Natural killer cell (primary cell): ENCODE measurements at regions not wholly inside any gene's neighbourhood (a gene's known extent, or its start where the extent isn't known, plus 50 kb on each side); places are given as distances from the start of the nearest gene placed in this dataset.

Experiments used
- ATAC-seq, 3 donors: fragments of 150-1000 bp in 2 of 3; fragments of 200-7000 bp in 1 of 3; cut with Tn5 transposase; 1 replicate in 1 of 3; 2 replicates in 2 of 3; pipeline ENCODE4 v1.10.0; 2021; ENCODE audit warnings: mild to moderate bottlenecking in 2 of 3, moderate library complexity in 2 of 3
- DNase-seq, 2 donors: peaks; one replicate each; pipeline versions ENCODE4 v3.0.0 to v3.0.0-alpha.2; 2013 to 2021; ENCODE audit warnings: mixed read lengths in 1 of 2
- H3K27ac ChIP-seq: one replicate; pipeline ENCODE4 v1.5.1; 2013; ENCODE audit warnings: mild to moderate bottlenecking, low read length
- H3K27me3 ChIP-seq: one replicate; pipeline ENCODE4 v1.6.1; 2013; ENCODE audit warnings: low read length; ENCODE audit not compliant: control insufficient read depth, insufficient read depth
- H3K36me3 ChIP-seq: one replicate; pipeline ENCODE4 v1.6.1; 2013; ENCODE audit warnings: low read length; ENCODE audit not compliant: control insufficient read depth, insufficient read depth
- H3K4me1 ChIP-seq: one replicate; pipeline ENCODE4 v1.6.1; 2013; ENCODE audit warnings: low read length; ENCODE audit not compliant: control insufficient read depth, insufficient read depth
- H3K4me3 ChIP-seq: one replicate; pipeline ENCODE4 v1.5.1; 2013; ENCODE audit warnings: low read length
- H3K9me3 ChIP-seq: one replicate; pipeline ENCODE4 v1.6.1; 2013; ENCODE audit warnings: low read length; ENCODE audit not compliant: control insufficient read depth, insufficient read depth
- H3K27ac Mint-ChIP-seq, 2 donors: one replicate each; pipeline ENCODE4 v1.8.0; 2022; ENCODE audit warnings: mild to moderate bottlenecking in 2 of 2, mixed read lengths in 2 of 2, moderate library complexity in 1 of 2
- H3K27me3 Mint-ChIP-seq, 2 donors: one replicate each; pipeline ENCODE4 v1.8.0; 2022; ENCODE audit warnings: low read depth in 2 of 2, mixed read lengths in 2 of 2
- H3K36me3 Mint-ChIP-seq: one replicate; pipeline ENCODE4 v1.8.0; 2022; ENCODE audit warnings: mixed read lengths
- H3K4me1 Mint-ChIP-seq, 2 donors: one replicate each; pipeline ENCODE4 v1.8.0; 2022; ENCODE audit warnings: mixed read lengths in 2 of 2
- H3K4me3 Mint-ChIP-seq: one replicate; pipeline ENCODE4 v1.8.0; 2022; ENCODE audit warnings: mild to moderate bottlenecking, moderate library complexity, mixed read lengths
- H3K9me3 Mint-ChIP-seq, 2 donors: one replicate each; pipeline ENCODE4 v1.8.0; 2022; ENCODE audit warnings: mixed read lengths in 2 of 2
- CTCF ChIP-seq: fragments of 200-600 bp; IDR thresholded peaks from one replicate; pipeline ENCODE4 v1.8.0; 2022; ENCODE audit warnings: antibody characterized with exemption
- whole genome bisulfite sequencing: methylation state at CpG from one replicate; pipeline ENCODE4 v1.1.7; 2013; ENCODE audit warnings: missing lambda C conversion rate; ENCODE audit not compliant: insufficient coverage; 5-methylcytosine and 5-hydroxymethylcytosine counted together
- intact Hi-C: fragments of 100-400 bp; cut with micrococcal nuclease; formaldehyde crosslinking; loops from one replicate; pipeline ENCODE4 v1.14.2; 2022

- H3K27me3 Mint-ChIP-seq: no peaks in the 10 kb centered on the region
These were observed 78.8 kb upstream of the PCDH7 start for GRCh38 chr4:30641345-30641744.

GRCh38 chr4:30642567-30642966, 77.6 kb upstream of the PCDH7 start:
- Mint-ChIP-seq H3K9me3 (peaks cover 6 to 16% of the 10 kb centered on the region in 2 donors), H3K4me3 (no peak overlapping the region), H3K27me3 (no peaks in the 10 kb centered on the region)

More at GRCh38 chr4:30641345-30641744, 78.8 kb upstream of the PCDH7 start:
- intact Hi-C loops: no loop called here
- Histone ChIP-seq H3K4me1 (no peaks in the 10 kb centered on the region), H3K36me3 (no peaks in the 10 kb centered on the region), H3K27me3 (no peaks in the 10 kb centered on the region), H3K27ac (no peak overlapping the region), H3K9me3 (no peaks in the 10 kb centered on the region), H3K4me3 (no peak overlapping the region)
- Mint-ChIP-seq H3K4me3 (no peak overlapping the region), H3K9me3 (peaks cover 7 to 15% of the 10 kb centered on the region in 2 donors), H3K36me3 (no peaks in the 10 kb centered on the region), H3K4me1 (no peaks in the 10 kb centered on the region), H3K27ac (no peak overlapping the region)
- no peak for DNase-seq
- 100% methylated on average over 1 of the region's 1 CpG for WGBS
- TF ChIP-seq CTCF: no peak
- no peak for ATAC-seq

GRCh38 chr4:30653291-30653690, 66.9 kb upstream of the PCDH7 start:
- intact Hi-C loops: no loop called here
- no peak for TF ChIP-seq CTCF
- H3K27ac Mint-ChIP-seq: no peak overlapping the region
- Histone ChIP-seq H3K27ac (no peak overlapping the region), H3K27me3 (no peaks in the 10 kb centered on the region), H3K9me3 (no peaks in the 10 kb centered on the region), H3K4me1 (no peaks in the 10 kb centered on the region), H3K36me3 (no peaks in the 10 kb centered on the region), H3K4me3 (no peak overlapping the region)
- H3K4me3 Mint-ChIP-seq: no peak overlapping the region
- peaks cover 10 to 11% of the 10 kb centered on the region in 2 donors for H3K9me3 Mint-ChIP-seq
- WGBS: no CpG with 5 or more reads among the region's 1 CpG
- no peak for ATAC-seq
- H3K36me3 Mint-ChIP-seq: no peaks in the 10 kb centered on the region
- H3K4me1 Mint-ChIP-seq: no peaks in the 10 kb centered on the region
- H3K27me3 Mint-ChIP-seq: no peaks in the 10 kb centered on the region
- no peak for DNase-seq

More at GRCh38 chr4:30642567-30642966, 77.6 kb upstream of the PCDH7 start:
- no peaks in the 10 kb centered on the region for H3K27me3 ChIP-seq
- WGBS: 53% methylated on average over 1 of the region's 1 CpG
- no peak overlapping the region for H3K27ac Mint-ChIP-seq
- H3K4me1 Mint-ChIP-seq: no peaks in the 10 kb centered on the region
- no peak overlapping the region for H3K27ac ChIP-seq
- no peak for TF ChIP-seq CTCF
- DNase-seq (no peak), ATAC-seq (no peak)
- intact Hi-C loops: no loop called here
- H3K4me3 ChIP-seq: no peak overlapping the region
- peaks cover 2% of the 10 kb centered on the region for H3K9me3 ChIP-seq
- no peaks in the 10 kb centered on the region for H3K36me3 Mint-ChIP-seq
- no peaks in the 10 kb centered on the region for H3K36me3 ChIP-seq
- no peaks in the 10 kb centered on the region for H3K4me1 ChIP-seq

GRCh38 chr4:30656828-30657227, 63.3 kb upstream of the PCDH7 start:
- Histone ChIP-seq H3K27me3 (no peaks in the 10 kb centered on the region), H3K4me3 (no peak overlapping the region), H3K27ac (no peak overlapping the region), H3K36me3 (no peaks in the 10 kb centered on the region), H3K4me1 (no peaks in the 10 kb centered on the region), H3K9me3 (no peaks in the 10 kb centered on the region)
- intact Hi-C loops: no loop called here
- Mint-ChIP-seq H3K27ac (no peak overlapping the region), H3K9me3 (peaks cover 3 to 5% of the 10 kb centered on the region in 2 donors), H3K27me3 (no peaks in the 10 kb centered on the region), H3K36me3 (no peaks in the 10 kb centered on the region), H3K4me1 (no peaks in the 10 kb centered on the region), H3K4me3 (no peak overlapping the region)
- WGBS: 80% methylated on average over 5 of the region's 5 CpGs
- TF ChIP-seq CTCF: no peak
- DNase-seq: no peak
- ATAC-seq: no peak
